GM21737 (cell line): ENCODE measurements at regions not wholly inside any gene's neighbourhood (a gene's known extent, or its start where the extent isn't known, plus 50 kb on each side); places are given as distances from the start of the nearest gene placed in this dataset.

Source experiments
- ATAC-seq: cut with Tn5 transposase; IDR thresholded peaks from one replicate; pipeline ENCODE4 v1.9.1; 2021; ENCODE audit warnings: mild to moderate bottlenecking, moderate library complexity; ENCODE audit not compliant: unreplicated experiment

DNA sequence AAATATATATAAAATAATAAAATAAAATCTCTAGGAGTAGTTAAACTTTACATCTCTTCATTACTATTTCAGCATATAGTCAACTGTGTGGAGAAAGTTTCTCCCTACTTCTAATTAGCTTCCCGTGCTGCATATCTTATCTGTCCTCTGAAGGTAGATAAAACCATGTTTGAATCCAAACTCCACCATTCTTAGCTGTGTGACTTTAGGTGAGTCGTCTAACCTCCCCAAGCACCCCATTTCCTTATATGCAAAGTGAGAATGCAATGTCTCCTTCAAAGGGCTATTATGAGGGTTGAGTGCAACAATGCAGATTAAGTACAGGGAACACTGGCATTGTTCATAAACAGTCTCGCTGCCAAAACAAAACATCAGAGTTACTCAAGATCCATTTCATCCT is 80.8 kb upstream of the DRD2 start:
- no peak for ATAC-seq

DNA sequence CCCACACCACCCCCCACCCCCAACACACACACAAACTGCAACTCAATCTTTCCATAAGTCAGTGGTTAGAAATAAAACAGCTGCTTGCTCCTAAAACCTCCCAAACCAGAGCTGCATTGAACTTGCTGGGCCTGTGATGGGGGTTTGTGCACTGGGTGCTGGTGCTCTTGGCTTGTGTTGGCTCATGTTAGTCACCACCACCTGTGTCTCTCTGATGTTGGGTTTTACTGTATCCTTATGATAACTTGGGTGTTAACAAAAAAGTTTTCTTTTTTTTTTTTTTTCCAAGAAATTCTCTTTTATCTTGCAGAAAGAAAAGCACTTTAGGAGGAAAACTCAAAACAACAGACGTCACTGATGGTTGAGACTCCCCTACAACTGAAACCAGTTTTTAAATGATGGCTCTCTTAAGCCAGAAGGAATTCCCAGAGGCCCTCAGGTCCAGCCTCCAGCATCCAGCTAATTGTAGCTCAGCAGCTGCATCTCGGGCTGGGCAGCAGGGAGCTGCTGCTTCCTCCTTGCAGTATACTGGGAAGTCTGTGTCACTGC is 79.9 kb upstream of the DRD2 start:
- no peak for ATAC-seq

- ATAC-seq = no peak
Measured at GRCh38 chr11:113554526-113554925, 79.3 kb upstream of the DRD2 start.

- ATAC-seq = no peak
Measured at GRCh38 chr11:113553915-113554314, 78.7 kb upstream of the DRD2 start.

- ATAC-seq = no peak
Measured at GRCh38 chr11:113553235-113553634, 78.0 kb upstream of the DRD2 start.

GRCh38 chr11:113552271-113552670 is 77.1 kb upstream of the DRD2 start:
- no peak for ATAC-seq

GRCh38 chr11:113551645-113552044 is 76.4 kb upstream of the DRD2 start:
- ATAC-seq = no peak

- no peak for ATAC-seq
Measured at GRCh38 chr11:113549611-113550578, 74.7 kb upstream of the DRD2 start.

- ATAC-seq = no peak
Measured at GRCh38 chr11:113549061-113549460, 73.9 kb upstream of the DRD2 start.

- no peak for ATAC-seq
Measured at GRCh38 chr11:113547739-113548138, 72.5 kb upstream of the DRD2 start.

GRCh38 chr11:113546757-113547507 is 71.7 kb upstream of the DRD2 start:
- no peak for ATAC-seq

- no peak for ATAC-seq
Measured at GRCh38 chr11:113542420-113542819, 67.2 kb upstream of the DRD2 start.

DNA sequence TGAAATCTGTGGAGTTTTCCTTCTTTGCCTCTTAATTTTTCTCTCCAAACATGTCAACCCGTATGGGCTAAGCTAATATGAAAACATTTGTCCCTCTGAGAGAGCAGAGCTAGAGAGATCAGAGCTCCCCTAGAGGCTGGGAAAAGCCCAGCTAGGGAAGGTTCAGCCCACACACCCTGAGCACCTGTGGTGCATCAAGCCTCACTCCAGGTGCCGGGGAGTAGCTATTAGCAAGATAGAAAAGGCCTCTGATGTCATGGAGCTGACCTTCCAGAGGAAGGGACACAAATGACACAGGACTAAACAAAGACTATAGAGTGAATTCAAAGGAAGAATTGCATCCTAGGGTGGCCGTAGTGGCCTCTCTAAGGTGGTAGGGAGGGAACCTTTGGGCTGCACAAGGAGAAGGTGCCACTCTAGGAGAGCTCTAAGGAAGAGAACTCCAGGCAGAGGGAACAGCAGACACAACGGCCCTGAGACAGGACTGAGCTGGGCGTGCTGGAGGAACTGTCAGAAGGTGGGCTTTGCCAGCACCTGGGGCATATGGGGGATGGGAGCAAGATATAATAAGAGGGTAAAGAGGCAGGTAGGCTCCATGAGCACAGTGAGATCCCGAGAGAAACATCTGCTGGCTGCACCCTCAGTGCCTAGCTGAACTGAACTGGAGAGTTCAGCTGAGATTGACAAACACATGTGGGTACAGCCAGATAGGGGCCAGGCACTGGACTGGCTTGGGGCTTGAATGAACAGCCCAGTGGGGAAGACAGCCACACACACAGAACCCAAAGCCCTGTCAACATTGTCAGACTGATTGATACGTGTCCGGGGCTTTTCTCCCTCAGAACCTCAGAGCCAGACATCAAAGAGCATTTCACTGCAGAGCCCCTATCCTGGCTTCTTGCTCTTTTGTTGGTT is 65.5 kb upstream of the DRD2 start:
- ATAC-seq = no peak

- no peak for ATAC-seq
Measured at GRCh38 chr11:113538451-113539412, 63.5 kb upstream of the DRD2 start.

DNA sequence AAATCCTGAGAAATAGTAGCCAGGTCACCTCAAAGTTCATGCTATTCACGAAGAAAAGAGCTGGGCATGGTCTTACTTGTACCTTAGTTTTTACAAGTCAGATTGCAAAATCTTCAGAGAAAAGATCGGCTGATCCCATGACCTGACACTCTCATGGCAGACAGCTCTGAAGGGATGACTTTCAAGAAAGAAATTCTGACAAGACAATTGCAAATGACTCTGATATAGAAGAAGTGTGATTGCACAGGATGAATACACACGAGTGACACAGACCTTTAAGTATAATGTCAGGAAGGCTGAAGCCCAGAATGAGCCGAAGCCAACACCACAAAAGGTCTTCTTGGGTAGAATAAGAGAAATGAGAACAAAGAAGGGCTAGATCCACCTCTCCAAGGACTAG is 59.4 kb upstream of the DRD2 start:
- no peak for ATAC-seq

- no peak for ATAC-seq
Measured at GRCh38 chr11:113533425-113533698, 58.2 kb upstream of the DRD2 start.

GRCh38 chr11:113532697-113533424 is 57.7 kb upstream of the DRD2 start:
- no peak for ATAC-seq

DNA sequence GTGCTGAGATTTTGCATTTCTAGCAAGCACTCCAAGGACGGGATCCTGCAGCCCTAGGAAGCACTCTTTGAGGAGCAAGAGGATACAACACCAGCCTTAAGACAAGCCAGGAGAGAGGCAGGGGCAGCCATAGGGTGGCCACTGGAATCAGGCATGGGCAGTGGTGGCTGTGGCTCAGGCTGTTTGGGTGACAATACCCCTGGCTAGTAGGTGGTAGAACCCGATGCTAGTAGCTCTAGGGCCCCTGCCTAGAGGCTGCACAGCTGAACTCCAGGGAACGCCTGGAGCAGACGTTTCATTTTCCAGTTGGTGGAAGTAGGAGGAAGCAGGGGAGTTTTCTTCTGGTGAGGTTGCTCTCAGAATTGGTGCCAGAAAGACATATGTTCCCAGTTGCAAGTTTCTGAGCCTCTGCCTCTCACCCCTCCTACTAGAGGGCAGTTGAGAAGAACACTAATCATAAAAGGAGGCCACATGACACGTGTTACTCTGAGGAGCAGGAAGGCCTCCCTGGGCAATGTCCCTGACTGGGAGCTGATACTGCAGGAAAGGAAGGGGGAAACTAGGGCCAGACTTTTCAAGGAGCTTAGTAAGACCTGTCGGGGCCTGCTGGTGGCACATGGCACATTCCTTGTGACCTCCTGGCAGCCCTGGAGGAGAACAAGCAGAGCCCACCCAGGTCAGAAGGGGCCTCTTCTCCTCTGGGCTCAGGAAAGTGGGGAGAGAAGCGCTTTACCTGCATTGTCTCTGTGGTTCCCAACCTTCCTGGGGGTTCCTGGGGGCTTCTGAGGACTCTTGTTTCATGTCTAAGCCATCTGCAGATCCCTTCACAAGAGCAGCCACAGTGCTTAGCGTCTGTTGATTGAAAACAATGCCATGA is 56.6 kb upstream of the DRD2 start:
- ATAC-seq = no peak
